ENCODE measurements at regions not wholly inside any gene's neighbourhood (a gene's known extent, or its start where the extent isn't known, plus 50 kb on each side); places are given as distances from the start of the nearest gene placed in this dataset.

DNA sequence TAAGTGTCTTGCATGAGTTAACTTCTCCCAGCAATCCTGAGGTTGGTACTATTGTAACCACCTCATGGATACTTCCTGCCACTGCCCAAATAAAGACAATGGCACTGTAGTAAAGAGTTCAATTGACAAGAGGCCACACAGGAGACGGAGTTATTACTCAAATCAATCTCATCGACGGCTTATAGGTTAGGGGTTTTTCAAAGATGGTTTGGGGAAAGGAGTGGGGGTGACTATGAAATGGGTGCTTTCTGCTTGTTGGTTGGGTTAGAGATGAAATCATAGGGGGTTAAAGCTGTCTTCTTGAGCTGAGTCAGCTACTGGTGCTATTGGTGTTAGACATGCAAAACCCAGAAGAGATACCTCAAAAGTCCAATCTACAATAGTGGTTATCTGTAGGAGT, 1258.0 kb upstream of the ZEB2 start:
- Histone ChIP-seq H3K4me1 (ENCODE audit: insufficient read depth, poor library complexity, severe bottlenecking) (no peaks in the 10 kb centered on the region), H3K9me3 (ENCODE audit: severe bottlenecking) (no peaks in the 10 kb centered on the region), H3K4me3 (ENCODE audit: severe bottlenecking) (no peak overlapping the region), H3K27ac (ENCODE audit: poor library complexity, severe bottlenecking) (no peak overlapping the region), H3K36me3 (ENCODE audit: low read depth) (no peaks in the 10 kb centered on the region), H3K27me3 (ENCODE audit: insufficient read depth, poor library complexity, severe bottlenecking) (no peaks in the 10 kb centered on the region)
- no peak for DNase-seq (ENCODE audit: low spot score)
- no peak for ATAC-seq (ENCODE audit: low read depth)
- TF ChIP-seq, protein P1, sequence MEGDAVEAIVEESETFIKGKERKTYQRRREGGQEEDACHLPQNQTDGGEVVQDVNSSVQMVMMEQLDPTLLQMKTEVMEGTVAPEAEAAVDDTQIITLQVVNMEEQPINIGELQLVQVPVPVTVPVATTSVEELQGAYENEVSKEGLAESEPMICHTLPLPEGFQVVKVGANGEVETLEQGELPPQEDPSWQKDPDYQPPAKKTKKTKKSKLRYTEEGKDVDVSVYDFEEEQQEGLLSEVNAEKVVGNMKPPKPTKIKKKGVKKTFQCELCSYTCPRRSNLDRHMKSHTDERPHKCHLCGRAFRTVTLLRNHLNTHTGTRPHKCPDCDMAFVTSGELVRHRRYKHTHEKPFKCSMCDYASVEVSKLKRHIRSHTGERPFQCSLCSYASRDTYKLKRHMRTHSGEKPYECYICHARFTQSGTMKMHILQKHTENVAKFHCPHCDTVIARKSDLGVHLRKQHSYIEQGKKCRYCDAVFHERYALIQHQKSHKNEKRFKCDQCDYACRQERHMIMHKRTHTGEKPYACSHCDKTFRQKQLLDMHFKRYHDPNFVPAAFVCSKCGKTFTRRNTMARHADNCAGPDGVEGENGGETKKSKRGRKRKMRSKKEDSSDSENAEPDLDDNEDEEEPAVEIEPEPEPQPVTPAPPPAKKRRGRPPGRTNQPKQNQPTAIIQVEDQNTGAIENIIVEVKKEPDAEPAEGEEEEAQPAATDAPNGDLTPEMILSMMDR (IDR thresholded peaks at IDR 0.05; ENCODE audit: poor library complexity, severe bottlenecking), result no peak

DNA sequence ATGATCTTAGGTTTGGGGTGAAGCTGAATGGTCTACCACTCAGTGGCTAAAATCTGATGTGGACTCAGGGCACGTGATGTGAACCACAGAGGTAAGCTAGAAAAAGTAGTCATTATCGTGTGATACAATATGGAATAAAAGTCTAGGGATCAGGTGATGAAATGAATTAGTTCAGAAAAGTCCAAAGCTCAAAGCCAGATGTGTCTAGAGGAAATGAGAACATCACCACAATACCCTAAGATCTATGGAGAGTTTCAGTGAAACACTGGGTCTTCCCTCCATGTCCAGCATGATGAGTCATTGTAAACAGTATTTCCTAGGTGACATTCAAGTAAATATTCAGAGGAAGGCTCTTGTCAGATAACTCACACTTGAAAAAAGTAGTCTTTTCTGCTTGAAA, 1257.4 kb upstream of the ZEB2 start:
- Histone ChIP-seq H3K27me3 (ENCODE audit: insufficient read depth, poor library complexity, severe bottlenecking) (no peaks in the 10 kb centered on the region), H3K27ac (ENCODE audit: poor library complexity, severe bottlenecking) (no peak overlapping the region), H3K4me1 (ENCODE audit: insufficient read depth, poor library complexity, severe bottlenecking) (no peaks in the 10 kb centered on the region), H3K4me3 (ENCODE audit: severe bottlenecking) (no peak overlapping the region), H3K9me3 (ENCODE audit: severe bottlenecking) (no peaks in the 10 kb centered on the region), H3K36me3 (ENCODE audit: low read depth) (no peaks in the 10 kb centered on the region)
- ATAC-seq (ENCODE audit: low read depth) (no peak; the same call in 2 of the 3 replicates), DNase-seq (ENCODE audit: low spot score) (no peak)
- TF ChIP-seq, protein P1 (IDR thresholded peaks at IDR 0.05; ENCODE audit: poor library complexity, severe bottlenecking), result no peak

DNA sequence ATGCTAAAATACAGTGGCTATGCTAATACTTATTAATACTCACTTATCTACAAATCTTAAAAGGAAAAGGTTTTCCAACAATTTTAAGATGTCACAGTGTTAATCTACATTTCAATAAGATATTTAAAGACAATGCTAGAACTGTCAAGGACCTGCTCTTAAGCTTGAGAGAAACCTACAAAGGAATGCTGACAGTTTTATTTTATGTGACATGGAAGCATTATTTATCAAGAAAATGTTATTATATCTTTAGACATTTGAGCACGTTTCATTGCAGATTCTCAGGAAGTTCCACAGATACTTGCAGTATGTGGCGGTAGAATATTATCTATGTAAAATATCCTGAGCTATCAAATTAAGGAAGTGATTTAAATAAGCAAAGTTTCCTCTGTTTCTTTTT, 1255.7 kb upstream of the ZEB2 start:
- ATAC-seq (ENCODE audit: low read depth) (no peak), DNase-seq (ENCODE audit: low spot score) (no peak)
- no peaks in the 10 kb centered on the region for H3K9me3 ChIP-seq (ENCODE audit: severe bottlenecking)
- no peaks in the 10 kb centered on the region for H3K4me1 ChIP-seq (ENCODE audit: insufficient read depth, poor library complexity, severe bottlenecking)
- TF ChIP-seq, protein P1 (IDR thresholded peaks at IDR 0.05; ENCODE audit: poor library complexity, severe bottlenecking), result no peak
- no peak overlapping the region for H3K27ac ChIP-seq (ENCODE audit: poor library complexity, severe bottlenecking)
- no peaks in the 10 kb centered on the region for H3K36me3 ChIP-seq (ENCODE audit: low read depth)
- H3K4me3 ChIP-seq (ENCODE audit: severe bottlenecking), result no peak overlapping the region
- H3K27me3 ChIP-seq (ENCODE audit: insufficient read depth, poor library complexity, severe bottlenecking), result no peaks in the 10 kb centered on the region

DNA sequence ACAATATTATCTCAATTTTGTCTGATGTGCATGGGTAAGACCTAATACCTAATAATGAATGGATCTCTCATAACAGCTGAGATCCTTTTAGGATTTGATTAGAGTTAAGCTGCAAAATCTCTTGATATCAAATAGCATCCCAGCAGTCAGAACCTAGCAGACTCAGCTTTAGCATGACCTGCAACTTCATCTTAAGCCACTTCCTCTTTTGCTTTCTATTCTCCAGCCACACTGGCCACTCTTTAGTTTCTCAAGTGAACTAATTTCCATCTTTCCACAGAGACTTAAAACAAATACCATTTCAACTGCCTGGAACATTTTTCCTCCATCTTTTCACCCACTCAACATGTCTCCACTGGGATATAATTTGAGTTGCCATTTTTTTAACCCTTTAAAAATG, 1251.6 kb upstream of the ZEB2 start:
- H3K27ac ChIP-seq (ENCODE audit: poor library complexity, severe bottlenecking), result no peak overlapping the region
- TF ChIP-seq, protein P1 (IDR thresholded peaks at IDR 0.05; ENCODE audit: poor library complexity, severe bottlenecking), result no peak
- no peaks in the 10 kb centered on the region for H3K27me3 ChIP-seq (ENCODE audit: insufficient read depth, poor library complexity, severe bottlenecking)
- H3K4me1 ChIP-seq (ENCODE audit: insufficient read depth, poor library complexity, severe bottlenecking), result no peaks in the 10 kb centered on the region
- DNase-seq (ENCODE audit: low spot score) (no peak), ATAC-seq (ENCODE audit: low read depth) (no peak)
- H3K9me3 ChIP-seq (ENCODE audit: severe bottlenecking), result no peaks in the 10 kb centered on the region
- H3K4me3 ChIP-seq (ENCODE audit: severe bottlenecking), result no peak overlapping the region
- H3K36me3 ChIP-seq (ENCODE audit: low read depth), result no peaks in the 10 kb centered on the region

DNA sequence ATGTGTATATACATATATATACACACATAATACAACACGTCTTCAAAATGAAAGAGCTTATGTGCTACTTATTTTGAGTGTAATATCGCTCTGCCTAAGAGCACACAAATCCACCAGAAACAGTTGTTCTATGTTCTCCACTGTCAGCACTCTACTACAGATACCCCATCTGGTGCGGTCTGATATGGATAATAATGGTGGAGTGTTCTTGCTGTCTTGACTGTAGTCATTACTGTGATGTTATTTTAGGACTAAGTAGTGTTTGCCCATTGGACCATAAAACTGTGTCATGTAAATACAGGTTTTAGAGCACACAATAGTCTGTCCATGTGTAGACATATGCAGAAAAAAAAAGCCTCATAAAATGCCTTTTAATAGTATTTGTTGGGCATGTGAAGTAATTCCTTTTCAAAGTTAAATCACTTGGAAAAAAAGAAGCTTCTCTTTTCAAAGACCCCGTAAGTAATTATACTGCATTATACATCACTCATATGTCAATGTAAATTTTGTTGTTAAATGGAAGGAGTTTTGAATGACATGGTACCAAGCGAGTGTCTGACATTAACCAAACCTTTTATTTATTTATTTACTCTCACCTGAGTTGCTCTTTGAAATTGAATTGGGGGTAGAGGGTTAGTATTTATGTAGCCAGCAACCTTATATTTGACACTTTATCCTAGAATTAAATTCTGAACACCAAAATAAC, 1249.2 kb upstream of the ZEB2 start:
- H3K27ac ChIP-seq (ENCODE audit: poor library complexity, severe bottlenecking), result no peak overlapping the region
- H3K27me3 ChIP-seq (ENCODE audit: insufficient read depth, poor library complexity, severe bottlenecking), result no peaks in the 10 kb centered on the region
- ATAC-seq (ENCODE audit: low read depth) (no peak), DNase-seq (ENCODE audit: low spot score) (no peak)
- no peaks in the 10 kb centered on the region for H3K9me3 ChIP-seq (ENCODE audit: severe bottlenecking)
- no peak overlapping the region for H3K4me3 ChIP-seq (ENCODE audit: severe bottlenecking)
- TF ChIP-seq, protein P1 (IDR thresholded peaks at IDR 0.05; ENCODE audit: poor library complexity, severe bottlenecking), result no peak
- H3K36me3 ChIP-seq (ENCODE audit: low read depth), result no peaks in the 10 kb centered on the region
- no peaks in the 10 kb centered on the region for H3K4me1 ChIP-seq (ENCODE audit: insufficient read depth, poor library complexity, severe bottlenecking)

All from RWPE2 (cell line).